ENCODE measurements at regions not wholly inside any gene's neighbourhood (a gene's known extent, or its start where the extent isn't known, plus 50 kb on each side); places are given as distances from the start of the nearest gene placed in this dataset.

GRCh38 chr6:56407883-56408410 lies 160.6 kb upstream of the COL21A1 start:
- DNase-seq = no peak

DNA sequence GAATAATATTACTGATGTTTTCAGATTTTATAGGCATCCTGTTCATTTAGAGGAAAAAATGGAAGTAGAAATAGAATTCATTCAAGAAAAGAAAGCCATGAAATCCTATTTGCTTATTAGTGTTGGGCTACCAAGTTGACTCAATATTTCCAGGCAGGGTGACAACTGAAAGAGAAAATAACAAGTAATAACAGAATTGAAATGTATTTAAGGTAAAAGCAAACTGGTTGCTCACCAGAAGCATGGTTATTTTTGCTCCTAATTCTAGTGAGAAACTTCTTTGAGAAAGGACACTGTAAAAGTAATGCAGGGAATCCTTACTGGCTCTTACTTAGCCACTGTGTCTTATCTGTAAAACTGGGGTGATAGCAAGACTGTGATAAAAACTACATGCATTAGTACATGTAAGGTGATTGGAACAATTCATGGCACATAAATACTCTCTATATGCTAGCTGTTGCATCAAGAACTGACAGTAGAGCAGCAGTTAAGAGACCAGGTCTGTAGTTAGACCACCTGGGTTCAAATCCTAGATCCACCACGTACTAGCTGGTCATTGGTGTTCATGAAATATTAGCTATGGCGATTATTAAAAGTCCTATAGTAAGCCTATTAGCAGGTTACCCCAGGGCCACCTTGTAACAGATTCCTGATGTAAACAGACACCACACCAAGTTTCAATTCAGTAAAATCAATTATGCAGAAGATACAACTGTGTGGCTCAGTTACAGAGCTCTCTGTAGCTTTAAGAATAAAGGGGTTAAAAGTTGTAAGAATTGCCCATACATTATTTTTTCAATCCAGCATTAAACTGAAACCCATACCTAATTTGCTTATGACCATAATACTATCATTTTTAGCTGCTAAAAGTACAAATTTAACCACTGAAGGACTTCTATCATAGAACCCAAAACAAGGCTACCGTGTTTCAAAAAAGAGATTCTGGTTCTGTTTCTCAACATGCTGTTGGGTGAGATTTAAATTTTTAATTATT lies 159.2 kb upstream of the COL21A1 start:
- no peak for DNase-seq

DNA sequence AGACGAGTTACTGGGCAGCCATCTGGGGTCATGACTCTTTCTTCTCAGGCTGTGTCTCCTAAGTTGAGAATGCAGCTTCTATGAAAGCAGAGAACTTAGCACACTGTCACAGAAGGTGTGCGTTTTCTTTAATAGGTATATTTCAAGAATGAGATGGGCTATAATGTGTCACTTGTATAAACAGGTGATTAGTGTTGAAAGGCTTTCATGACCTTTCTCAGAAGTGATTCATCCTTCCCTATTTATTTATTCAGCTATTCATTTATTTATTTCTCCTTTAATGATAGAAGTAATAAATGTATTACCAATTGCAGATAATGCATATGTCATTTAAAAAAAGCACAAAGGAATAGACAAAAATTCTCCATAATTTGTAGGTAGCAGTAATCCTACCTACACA lies 157.2 kb upstream of the COL21A1 start:
- DNase-seq = no peak

GRCh38 chr6:56403745-56404144 lies 156.4 kb upstream of the COL21A1 start:
- DNase-seq = no peak

DNA sequence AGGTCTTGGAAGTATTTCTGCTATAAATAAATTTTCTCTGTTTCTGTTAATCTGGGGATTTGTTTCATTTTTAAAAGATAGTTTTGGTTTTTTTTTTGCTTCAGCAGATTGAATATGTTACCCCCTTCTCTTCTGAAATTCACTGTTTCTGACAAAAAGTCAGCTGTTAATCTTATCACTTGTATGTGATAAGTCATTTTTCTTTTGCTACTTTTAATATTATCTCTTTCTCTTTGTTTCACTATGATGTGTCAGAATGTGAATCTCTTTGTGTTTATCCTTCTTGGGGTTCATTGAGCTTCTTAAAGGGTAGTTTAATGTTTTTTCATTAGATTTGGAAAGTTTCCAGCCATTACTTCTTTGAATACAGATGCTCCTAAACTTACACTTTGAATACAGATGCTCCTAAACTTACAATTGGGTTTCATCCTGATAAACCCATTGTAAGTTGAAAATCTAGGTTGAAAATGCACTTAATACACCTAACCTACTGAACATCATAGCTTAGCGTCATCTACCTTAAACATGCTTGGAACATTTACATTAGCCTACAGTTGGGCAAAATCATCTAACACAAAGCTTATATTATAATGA lies 154.2 kb upstream of the COL21A1 start:
- DNase-seq = no peak

DNA sequence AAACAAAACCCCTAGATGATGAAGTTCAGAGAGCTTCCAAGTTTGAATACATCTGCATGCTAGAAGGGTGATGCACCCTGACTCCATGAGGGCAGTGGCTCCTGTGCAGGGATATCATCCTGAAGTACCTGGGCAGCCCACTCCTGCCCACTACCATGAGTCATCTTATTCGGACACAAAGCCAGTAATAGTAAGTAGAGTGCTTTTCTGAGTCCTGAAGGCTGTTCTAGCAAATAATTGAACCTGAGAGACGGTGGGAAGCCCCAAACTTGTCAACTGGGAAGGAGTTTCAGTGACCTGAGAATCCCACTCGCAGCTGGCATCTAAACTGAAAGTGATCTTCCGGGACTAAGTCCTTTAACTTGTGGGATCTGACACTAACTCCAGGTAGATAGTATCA lies 152.9 kb upstream of the COL21A1 start:
- DNase-seq = no peak

GRCh38 chr6:56399672-56400263 lies 152.4 kb upstream of the COL21A1 start:
- peak; percentile 91 for DNase-seq

GRCh38 chr6:56399250-56399671 lies 151.9 kb upstream of the COL21A1 start:
- DNase-seq = peak; percentile 66

DNA sequence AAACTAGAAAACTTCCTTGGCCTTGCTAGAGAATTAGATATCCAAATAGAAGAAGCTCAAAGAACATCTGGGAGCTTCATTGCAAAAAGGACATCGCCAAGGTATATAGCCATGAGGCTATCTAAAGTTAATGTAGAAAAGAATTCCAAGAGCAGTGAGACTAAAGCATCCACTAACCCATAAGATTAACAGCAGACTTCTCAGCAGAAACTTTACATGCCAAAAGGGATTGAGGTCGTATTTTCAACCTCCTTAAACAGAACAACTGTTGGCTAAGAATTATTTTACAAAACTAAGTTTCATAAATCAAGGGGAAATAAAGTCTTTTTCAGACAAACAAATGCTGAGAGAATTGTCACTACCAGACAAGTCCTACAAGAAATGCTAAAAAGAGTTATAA lies 149.1 kb upstream of the COL21A1 start:
- no peak for DNase-seq

GRCh38 chr6:56393615-56394612 lies 146.5 kb upstream of the COL21A1 start:
- DNase-seq = no peak

GRCh38 chr6:56388415-56388755 lies 141.0 kb upstream of the COL21A1 start:
- no peak for DNase-seq

DNA sequence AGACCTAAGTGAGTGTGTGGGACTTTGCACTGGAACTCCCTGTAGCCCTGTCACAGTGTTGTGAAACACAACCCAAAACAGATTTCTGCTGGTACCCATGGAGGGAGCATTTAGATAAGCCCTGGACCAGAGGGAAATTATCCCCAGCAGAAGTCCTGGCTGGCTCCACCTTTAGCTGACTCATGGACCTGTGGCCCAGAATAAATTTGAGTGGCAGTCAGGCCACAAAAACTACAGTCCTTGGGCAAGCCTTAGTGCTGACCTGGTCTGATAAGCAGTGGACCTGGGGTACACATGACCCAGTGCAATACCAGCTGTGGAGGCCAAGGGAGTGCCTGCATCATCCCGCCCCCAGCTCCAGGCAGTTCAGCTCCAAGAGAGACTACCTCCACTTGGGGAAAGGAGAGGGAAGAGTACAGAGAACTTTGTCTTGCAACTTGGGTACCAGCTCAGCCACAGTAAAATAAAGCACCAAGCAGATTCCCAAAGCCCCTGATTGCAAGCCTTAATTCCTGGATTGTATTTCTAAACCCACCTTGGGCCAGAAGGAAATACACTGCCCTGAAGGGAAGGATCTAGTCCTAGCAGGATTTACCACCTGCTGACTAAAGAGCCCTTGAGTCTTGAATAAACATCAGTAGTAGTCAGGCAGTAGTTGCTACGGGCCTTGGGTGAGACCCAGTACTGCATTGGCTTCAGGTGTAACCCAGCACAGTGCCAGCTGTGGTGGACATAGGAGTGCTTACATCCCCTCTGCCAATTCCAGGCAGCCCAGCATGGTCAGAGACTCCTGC lies 140.4 kb upstream of the COL21A1 start:
- DNase-seq = peak; percentile 53

- no peak for DNase-seq
Observed at GRCh38 chr6:56386717-56387116, 139.3 kb upstream of the COL21A1 start.

DNA sequence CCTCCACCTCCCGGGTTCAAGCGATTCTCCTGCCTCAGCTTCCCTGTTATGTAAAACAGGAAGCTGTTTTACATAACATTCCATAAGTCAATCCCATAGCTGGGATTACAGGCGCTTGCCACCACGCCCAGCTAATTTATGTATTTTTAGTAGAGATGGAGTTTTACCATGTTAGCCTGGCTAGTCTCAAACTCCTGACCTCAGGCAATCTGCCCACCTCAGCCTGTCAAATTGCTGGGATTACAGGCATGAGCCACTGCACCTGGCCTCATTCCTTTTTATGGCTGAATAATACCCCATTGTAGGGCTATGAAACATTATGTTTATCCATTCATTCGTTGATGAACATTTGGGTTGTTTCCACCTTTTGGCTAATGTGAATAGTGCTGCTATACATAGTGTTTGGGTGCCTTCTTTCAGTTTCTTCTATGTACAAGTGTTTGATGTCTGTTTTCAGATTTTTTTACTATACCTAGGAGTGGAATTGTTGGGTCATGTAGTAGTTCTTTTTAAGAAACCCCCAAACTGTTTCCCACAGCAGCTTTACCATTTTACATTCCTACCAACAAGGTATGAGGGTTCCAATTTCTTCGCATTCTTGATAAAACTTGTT lies 138.7 kb upstream of the COL21A1 start:
- DNase-seq = no peak

DNA sequence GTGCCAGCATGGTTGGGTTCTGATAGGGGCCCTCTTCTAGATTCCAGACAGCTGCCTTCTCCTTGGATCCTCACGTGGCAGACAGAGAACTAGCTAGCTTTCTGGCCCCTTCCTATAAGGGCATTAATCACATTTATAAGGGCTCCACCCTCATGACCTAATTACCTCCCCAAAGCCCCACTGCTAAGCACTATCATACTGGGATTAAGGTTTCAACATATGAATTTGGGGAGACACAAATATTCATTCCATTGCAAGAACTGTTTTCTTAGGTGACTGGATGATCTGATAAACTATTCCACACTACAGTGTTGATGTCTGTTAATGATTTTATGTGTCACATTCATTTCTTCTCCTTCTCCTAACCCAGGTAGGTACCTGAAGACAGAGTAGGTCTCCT lies 135.8 kb upstream of the COL21A1 start:
- DNase-seq = no peak

DNA sequence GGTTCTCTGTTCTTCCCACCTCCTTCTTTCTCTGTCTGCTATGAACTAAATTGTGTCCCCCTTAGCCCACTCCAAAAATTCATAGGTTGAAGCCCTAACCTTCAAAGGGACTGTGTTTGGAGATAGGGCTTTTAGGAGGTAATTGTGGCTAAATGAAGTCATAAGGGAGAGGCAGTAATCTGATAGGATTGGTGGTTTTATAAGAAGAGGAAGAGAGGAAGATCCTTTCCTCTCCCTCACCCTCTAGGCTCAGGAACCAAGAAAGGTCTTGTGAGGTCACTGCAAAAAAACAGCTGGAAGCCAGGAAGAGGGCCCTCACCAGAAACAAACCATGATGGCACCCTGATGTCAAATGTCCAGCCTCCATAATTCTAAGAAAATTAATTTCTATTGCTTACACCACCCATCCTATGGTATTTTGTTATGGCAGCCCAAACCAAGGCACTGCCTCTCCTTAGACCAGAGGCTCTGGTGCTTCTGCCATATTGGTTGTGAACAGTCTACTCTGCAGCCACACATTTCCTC lies 135.1 kb upstream of the COL21A1 start:
- DNase-seq = no peak

GRCh38 chr6:56381801-56382251 lies 134.4 kb upstream of the COL21A1 start:
- DNase-seq = no peak

- DNase-seq = no peak
Observed at GRCh38 chr6:56380476-56380875, 133.1 kb upstream of the COL21A1 start.

DNA sequence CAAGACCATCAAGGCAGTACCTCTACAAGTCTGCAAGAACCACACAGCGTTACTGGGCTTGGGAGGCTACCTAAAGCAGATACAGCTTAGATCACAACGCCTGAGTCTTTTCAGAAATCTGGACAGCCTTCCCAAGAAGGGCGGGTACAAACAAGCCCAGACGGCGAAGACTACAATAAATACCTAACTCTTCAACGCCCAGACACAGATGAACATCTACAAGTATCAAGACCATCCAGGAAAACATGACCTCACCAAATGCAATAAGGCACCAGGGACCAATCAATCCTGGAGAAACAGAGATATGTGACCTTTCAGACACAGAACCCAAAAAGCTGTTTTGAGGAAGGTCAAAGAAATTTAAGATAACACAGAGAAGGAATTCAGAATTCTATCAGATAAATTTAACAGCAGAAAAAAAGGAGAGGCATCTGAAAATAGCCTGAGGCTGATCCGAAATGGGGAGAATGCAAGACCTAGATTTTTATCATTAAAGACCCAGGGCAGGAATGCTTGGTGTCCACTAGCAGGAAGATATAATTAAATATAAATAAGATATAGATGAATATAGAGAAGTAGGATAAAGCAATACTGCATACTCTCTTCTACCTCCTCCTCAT lies 131.7 kb upstream of the COL21A1 start:
- DNase-seq = no peak

DNA sequence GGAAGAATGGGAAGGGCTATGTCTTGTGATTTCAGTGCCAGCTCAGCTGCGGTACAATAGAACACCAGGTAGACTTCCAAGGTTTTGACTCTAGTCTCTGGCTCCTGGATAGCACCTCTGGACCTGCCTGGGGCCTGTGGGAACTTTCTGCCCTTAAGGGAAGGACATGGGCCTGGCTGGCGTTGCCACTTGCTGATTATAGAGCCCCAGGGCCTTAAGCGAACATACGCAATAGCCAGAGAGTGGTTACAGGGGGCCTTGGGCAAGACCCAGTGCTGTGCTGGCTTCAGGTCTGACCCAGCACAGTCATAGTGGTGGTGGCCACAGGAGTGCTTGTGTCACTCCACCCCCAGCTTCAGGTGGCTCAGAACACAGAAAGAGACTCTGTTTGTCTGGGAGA lies 131.1 kb upstream of the COL21A1 start:
- DNase-seq = no peak
